ENCODE measurements at regions not wholly inside any gene's neighbourhood (a gene's known extent, or its start where the extent isn't known, plus 50 kb on each side); places are given as distances from the start of the nearest gene placed in this dataset.
"Not testable (repeated sequence)": the region's sequence is repeated elsewhere in the genome, so short reads cannot be mapped to it uniquely, and the experiment has no call there.

GRCh38 chrX:83749736-83750135 lies 111.2 kb upstream of the CYLC1 start:
- FAIRE-seq: not testable (repeated sequence)

- not testable (repeated sequence) for FAIRE-seq
These were observed 110.5 kb upstream of the CYLC1 start for GRCh38 chrX:83750451-83750850.

GRCh38 chrX:83759872-83760271 lies 101.1 kb upstream of the CYLC1 start:
- FAIRE-seq: peak; percentile 68

- no peak for FAIRE-seq
These were observed 89.3 kb upstream of the CYLC1 start for GRCh38 chrX:83771664-83772063.
